ENCODE measurements at regions not wholly inside any gene's neighbourhood (a gene's known extent, or its start where the extent isn't known, plus 50 kb on each side); places are given as distances from the start of the nearest gene placed in this dataset.

GRCh38 chr1:36572906-36573305, 90.2 kb upstream of the CSF3R start:
- no peak for DNase-seq

DNA sequence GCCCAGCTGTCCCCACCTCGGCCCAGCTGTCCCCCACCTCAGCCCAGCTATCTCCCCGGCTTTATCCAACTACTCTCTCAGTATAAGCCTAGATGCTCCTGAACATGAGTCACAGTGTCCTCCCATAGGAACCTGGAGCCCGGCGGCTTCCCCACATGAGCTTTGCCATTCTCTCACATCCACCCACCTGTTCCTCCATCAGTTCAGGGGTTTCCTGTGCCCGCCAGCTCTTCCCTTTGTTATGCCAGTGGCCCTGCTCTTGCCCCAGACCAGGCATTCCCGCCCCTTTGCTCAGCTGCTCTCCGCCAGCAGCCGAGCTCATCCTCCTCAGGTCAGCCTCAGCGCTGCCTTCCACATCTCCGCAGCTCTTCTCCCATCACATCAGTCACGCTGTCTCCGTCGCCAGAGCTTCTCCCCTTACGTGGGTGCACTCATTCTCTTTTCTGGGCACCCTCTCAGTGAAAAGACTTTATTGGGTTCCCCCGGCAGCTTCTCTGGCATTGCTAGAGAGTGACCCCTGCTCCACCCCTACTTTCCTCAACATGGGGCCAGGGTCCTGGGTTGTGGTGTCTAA, 89.5 kb upstream of the CSF3R start:
- DNase-seq, result no peak

DNA sequence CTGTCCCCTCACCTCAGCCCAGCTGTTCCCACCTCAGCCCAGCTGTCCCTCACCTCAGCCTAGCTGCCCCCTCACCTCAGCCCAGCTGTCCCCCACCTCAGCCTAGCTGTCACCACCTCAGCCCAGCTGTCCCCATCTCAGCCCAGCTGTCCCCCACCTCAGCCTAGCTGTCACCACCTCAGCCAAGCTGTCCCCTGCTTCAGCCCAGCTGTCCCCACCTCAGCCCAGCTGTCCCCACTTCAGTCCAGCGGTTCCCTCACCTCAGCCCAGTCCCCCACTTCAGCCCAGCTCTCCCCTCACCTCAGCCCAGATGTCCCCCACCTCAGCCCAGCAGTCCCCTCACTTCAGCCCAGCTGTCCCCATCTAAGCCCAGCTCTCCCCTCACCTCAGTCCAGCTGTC, 88.4 kb upstream of the CSF3R start:
- no peak for DNase-seq

DNA sequence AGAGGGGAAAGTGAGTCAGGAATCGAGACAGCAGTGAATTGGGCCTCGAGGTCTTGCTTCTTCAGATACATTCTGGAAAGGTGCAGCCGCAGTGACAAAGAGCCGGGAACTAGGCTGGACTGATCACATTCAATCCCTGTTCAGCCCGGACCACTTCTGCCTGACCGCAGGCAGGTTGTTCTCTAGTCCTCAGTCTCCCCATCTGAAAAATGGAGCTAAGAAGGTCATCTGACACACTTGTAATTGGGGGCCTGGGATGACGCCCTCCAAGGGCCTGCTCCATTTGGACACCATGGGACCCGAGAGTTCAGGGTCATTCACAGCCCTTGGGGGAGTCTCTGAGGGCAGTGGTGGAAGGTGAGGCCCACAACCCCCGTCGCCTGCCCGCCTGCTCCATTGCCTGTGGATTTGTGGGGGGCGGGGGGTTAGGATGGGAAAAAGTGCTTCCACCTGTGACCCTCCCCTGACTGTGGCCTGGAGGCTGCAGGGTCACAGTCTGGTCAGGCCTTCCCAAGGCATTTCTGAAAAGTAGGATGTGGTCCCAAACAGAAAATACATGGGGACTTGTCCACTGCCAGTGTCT, 87.9 kb upstream of the CSF3R start:
- DNase-seq, result no peak

DNA sequence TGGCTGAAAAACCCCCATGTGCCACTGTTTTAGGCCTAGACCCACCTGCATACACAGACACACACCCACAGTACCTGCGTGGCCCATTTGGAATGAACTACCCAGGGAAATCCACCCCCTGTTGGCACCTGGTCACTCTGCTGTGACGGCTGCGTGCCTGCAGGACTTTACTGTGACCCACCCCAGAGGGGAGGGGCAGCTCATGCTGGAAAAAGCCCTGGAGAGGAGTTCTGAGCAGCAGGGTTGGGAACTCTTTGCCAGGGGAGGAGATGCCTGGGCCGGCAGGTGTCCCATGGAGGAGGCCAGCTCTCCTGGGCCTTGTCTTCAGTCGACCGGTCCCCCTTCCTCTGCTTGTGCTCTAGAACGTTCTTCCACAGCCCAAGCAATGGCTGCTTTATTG, 87.3 kb upstream of the CSF3R start:
- DNase-seq, result no peak

GRCh38 chr1:36567601-36568341, 85.1 kb upstream of the CSF3R start:
- peak; percentile 49 for DNase-seq

DNA sequence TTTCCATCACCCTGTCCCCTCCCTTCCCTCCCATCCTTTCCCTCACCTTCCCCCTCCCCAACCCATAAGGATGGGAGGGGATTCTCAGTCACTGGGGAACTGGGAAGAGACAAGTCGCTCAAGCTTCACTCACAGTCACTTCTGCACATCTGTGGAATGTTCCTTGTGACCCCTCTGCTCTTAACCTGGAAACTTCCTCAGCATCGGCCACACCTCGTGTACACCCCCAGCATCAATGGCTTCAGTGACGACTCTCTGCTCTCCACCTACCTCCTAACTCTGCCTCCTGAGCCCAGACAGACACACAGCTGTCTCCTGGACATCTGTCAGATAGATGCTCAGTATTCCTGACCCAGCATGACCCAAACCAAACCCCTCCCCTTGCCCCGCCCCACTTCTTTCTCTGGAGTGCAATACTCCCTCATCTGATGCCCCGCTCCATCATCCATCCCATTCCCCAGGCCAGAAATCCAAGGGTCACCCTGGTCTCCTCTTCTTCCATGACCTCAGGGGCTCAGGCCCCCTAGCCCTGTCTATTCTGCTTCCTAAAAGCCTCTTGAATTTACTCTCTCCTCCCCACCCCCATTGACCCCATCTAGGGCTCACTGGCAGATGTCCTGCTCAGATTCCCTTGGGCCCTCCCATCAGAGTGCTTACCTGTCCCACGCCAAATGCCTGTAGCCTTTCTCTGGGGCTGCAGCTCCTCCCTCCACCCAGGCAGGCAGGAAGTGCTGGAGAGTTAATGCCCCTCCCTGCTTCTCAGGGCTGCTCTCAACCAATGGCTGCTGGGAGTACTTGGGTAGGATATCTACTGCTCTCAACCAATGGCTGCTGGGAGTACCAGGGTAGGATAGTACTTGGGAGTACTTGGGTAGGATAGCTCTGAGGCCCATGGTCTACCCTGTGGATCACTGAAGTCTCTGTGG, 83.1 kb upstream of the CSF3R start:
- peak; percentile 29 for DNase-seq

GRCh38 chr1:36562181-36562685, 79.5 kb upstream of the CSF3R start:
- no peak for DNase-seq

DNA sequence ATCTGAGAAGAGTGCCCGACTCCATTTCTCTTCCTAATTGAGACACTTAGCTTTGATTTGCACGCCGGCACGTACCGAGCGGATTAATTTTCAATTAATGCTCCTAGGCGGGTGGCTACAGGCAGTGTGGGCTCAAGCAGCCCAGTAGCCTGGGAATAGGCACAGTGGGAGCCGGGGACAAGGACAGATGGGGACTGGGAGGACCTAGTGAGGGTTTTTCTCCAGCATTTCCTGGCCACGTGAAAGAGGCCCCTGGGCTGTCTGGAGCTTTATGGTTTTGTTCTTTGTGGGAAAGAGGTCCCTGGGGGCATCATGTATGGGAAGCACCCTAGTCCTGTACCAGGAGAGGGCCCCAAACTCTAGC, 78.6 kb upstream of the CSF3R start:
- DNase-seq, result no peak

DNA sequence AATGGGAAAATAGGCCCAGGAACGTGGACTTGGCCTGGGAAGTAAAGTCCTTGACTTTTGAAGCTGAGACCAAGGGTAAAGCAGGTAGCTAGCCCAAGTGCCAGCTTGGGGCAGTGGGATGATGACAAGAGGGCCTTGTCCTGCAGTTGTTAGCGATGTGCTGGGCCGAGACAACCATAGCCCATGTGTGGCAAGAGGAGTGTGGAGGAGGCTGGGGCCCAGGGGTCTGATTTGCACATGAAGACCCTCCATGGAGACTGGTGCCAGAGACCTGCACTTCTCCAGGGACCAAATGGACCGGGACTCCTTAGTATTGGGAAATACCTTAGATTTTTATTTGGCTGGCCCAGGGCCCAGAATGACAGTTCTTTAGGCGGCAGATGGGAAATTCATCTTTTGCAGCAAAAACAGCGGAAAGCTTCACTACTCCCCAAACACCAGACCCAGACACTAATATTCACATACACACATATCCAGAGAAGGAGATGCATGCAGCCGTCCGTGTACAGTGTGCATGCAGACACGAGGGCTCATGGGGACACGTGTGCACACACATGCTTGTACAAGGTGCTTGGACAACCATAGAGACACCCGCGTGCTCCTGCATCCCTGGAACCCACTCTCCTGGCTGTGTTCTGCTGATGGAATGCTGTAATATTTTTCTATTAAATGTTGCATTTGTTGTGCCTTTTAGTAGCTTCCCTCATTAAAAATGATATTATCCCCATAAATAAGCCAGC, 78.1 kb upstream of the CSF3R start:
- DNase-seq, result no peak

DNA sequence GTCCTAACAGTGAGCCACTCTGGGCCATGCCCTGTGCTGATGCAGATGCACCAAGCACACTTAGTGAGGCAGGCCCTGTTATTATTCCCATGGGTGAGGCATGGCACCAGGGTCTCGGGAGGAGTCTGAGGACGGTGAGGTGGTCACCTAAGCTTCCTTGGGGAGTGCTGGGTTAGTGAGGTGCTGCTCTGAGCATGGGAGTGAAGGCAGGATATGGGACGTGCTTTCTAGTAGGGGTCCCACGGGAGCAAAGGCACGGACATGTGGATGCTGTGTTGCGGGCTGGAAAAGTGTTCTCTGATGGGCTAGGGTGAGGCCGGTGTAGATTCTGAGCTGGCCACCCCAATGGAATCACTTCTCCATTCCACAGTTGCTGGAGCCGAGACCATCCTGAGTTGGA, 77.5 kb upstream of the CSF3R start:
- no peak for DNase-seq

- no peak for DNase-seq
These were observed 76.3 kb upstream of the CSF3R start for GRCh38 chr1:36559061-36559460.

- DNase-seq, result no peak
These were observed 74.6 kb upstream of the CSF3R start for GRCh38 chr1:36557041-36558000.

DNA sequence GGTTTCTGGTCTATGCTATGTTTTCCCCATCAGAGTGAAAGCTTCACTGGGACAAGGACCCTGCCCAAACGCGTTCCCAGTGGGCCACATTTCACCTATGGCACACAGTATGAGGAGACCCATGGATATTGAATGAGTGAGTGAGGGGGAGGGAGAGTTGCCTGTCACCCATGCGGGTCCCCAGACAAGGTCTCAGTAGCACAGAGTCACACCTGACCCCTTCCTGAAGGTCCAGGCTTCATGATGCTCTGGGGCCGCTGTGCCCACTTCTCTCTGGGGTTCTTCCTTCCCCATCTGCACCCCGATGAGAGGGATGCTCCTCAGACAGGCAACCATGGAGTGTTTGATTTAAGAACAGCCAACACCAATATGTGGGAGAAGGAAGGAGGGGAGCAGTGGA, 72.3 kb upstream of the CSF3R start:
- DNase-seq, result no peak

DNA sequence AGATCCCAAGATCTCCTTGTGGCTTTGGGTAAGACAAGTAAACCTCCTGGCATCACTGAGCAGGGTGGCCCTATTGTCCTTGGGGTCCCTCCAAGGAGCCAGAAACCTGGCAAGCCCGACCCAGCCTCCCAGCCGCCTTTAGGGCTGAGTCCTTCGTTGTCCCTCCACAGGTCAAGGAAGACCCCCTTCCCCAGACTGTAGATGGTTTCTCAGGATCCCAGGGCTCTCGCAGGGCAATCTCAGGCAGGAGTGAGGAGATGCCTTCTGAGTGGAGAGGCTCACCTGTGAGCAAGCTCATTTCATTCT, 71.6 kb upstream of the CSF3R start:
- no peak for DNase-seq

DNA sequence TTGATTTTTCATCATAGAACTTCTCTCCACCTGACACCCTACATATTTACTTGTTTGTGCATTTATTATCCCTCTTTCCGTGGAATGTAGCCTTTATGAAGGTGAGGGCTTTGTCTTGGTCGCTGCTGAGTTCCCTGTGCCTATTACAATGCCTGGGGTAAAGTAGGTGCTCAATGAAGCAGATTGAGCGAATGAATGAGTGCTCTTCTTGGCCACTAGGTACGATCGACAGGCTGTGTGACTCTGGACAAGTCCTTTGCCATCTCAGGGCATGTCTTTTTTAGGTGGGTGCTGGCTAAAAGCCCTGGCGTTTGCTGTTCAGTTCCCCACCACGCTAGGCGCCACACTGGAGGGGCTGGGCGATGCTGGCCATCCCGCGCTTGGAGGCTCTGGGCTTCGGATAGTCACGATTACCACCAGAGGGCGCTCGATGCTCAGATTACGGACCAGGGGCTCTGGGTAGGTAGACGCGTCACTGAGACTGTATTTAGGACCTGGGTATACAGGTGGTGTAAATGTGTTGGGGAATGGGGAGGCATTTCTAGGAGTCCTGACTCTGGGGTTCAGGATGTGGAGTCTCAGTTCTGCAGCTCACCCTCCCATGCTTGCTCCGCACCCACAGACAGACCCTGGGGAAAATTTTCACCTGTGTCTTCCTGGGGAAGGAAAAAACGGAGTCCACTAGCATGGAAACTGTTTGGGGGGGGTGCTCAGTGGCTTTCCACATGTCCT, 71.0 kb upstream of the CSF3R start:
- peak; percentile 98 for DNase-seq

DNA sequence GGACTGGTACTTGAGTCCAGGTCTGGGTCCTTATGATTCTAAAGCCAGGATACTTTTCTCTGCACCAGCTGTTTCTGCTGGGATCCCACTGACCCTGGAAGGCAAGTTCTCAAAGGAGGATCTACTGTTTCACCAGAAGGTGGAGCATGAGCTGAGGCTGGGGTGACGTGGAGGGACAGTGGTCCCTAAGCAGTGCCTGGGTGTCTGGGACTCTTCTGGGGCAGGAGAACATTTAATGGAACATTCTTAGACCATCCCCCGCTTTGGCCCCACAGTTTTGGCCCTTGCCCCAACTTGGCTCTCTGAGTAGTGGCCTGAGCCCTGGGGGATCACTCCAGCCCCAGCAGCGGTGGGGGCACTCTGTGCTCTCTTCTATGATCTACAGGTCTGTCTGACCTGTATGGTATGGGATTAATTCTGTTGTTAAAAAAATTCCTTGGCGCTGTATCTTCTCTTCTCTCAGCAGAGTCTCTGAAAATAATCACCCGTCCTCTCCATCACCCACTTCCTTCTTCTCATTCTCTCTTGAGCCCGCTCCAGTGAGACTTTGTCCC, 60.3 kb upstream of the CSF3R start:
- peak; percentile 64 for DNase-seq

DNA sequence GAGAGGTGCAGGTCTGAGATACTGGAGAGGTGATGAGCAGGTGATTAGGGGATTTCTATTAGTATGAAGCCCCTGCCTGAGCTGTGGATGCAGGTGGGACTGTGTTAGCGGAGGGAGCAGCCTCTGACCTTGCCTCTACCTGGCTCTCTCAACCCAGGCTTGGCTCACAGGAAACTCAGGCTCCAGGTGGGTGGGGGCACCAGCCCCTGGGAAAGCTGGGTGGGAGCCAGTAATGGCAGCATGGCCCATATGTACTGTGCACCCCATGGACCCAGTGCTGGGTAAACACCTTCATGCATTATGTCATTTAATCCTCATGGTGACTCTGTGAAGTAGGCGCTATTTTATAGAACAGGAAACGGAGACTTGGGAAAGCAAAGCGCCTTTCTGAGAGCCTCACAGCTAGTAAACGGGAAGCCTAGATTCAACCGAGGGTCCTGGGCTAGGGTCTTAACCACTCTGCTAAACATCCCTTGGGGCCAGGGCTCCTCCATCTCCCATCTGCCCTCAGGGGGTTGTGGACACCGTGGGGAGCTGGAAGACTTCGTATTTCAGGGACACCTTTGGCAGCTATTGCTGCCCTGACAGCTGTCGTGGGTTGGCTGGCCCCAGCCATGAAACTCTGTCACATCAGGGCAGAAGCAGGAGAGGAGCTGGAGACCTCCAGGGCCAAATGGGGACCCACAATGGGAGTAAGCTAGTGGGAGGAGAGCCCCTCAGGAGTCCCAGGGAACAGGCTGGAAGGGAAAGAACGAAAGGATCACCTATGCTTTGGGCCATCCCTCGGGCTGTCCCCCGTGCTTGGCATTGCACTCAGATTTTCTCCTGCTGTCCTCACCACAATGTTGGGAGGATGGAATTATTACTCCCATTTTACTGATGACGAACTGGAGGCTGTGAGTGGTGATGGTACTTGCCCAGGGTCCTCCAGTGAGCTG, 59.6 kb upstream of the CSF3R start:
- peak; percentile 68 for DNase-seq

GRCh38 chr1:36540056-36540455, 57.3 kb upstream of the CSF3R start:
- DNase-seq, result no peak

Data from NCI-H510A treated with DMSO at 0.1 percent for 48 hours (cell line).